Spleen (tissue), 7 donors: ENCODE measurements at regions not wholly inside any gene's neighbourhood (a gene's known extent, or its start where the extent isn't known, plus 50 kb on each side); places are given as distances from the start of the nearest gene placed in this dataset.

Source experiments
- CTCF ChIP-seq, 11 experiments: fragments of 200-600 bp in 7 of 11; fragments of 450-650 bp in 4 of 11; sonication (generic) in 4 of 11; IDR thresholded peaks in 8 of 11; conservative IDR thresholded peaks in 3 of 11; 1 replicate in 7 of 11; 2 replicates in 4 of 11; pipeline versions ENCODE4 v1.4.0 to v1.8.0; 2016 to 2021; ENCODE audit warnings: antibody characterized with exemption in 11 of 11, inconsistent platforms in 4 of 11, mild to moderate bottlenecking in 1 of 11
- POLR2A ChIP-seq, 3 donors: fragments of 450-650 bp; IDR thresholded peaks; one replicate each; pipeline ENCODE4 v1.5.1; 2017; ENCODE audit warnings: antibody characterized with exemption in 3 of 3, mild to moderate bottlenecking in 1 of 3
- donor health status: DM: no; HTN: no; CAD: no; lungs with moderate emphysema.
- donor health status: DM: no; HTN: no; CAD: no.
- donor health status: DM: no; HTN: no; CAD: no.

GRCh38 chr10:78394047-78394446, 360.4 kb downstream of the RPS24 start:
- no peak for TF ChIP-seq CTCF (IDR thresholded peaks at IDR 0.05 in 8 of 11, conservative IDR thresholded peaks at IDR 0.05 in 3 of 11)
- no peak for TF ChIP-seq POLR2A (IDR thresholded peaks at IDR 0.05)
